CD4-positive, alpha-beta T cell (primary cell): ENCODE measurements at regions not wholly inside any gene's neighbourhood (a gene's known extent, or its start where the extent isn't known, plus 50 kb on each side); places are given as distances from the start of the nearest gene placed in this dataset.

Experiments
- ATAC-seq: fragments of 200-7000 bp; cut with Tn5 transposase; one replicate; pipeline ENCODE4 v1.10.0; 2022; ENCODE audit warnings: mild to moderate bottlenecking; ENCODE audit not compliant: poor library complexity
- CTCF ChIA-PET: fragments of 350-600 bp; sonication (Branson Sonifier 250); formaldehyde crosslinking; loops from one replicate; lab custom pipeline; 2021; ENCODE audit warnings: antibody characterized with exemption, inconsistent platforms; lab: Charles Lee
- POLR2A ChIA-PET: fragments of 350-600 bp; sonication (Branson Sonifier 250); formaldehyde crosslinking; loops from one replicate; lab custom pipeline; 2021; ENCODE audit warnings: antibody characterized with exemption, inconsistent platforms; lab: Charles Lee
- DNase-seq, 14 experiments: peaks; one replicate each; pipeline ENCODE4 v3.0.0-alpha.2; 2013 to 2020; ENCODE audit warnings: mixed read lengths in 2 of 14
- H3K27ac ChIP-seq, 2 donors: one replicate each; pipeline versions ENCODE4 v1.5.1 to v1.7.0; 2013; ENCODE audit warnings: low read length in 2 of 2, low read depth in 1 of 2, mild to moderate bottlenecking in 1 of 2
- H3K27me3 ChIP-seq, 2 experiments: 1 replicate in 1 of 2; 2 replicates in 1 of 2; pipeline versions ENCODE4 v1.6.1 to v1.7.0; 2013; ENCODE audit warnings: low read length in 2 of 2, control low read depth in 1 of 2, mild to moderate bottlenecking in 1 of 2, moderate library complexity in 1 of 2; ENCODE audit not compliant: insufficient read depth in 2 of 2, control insufficient read depth in 1 of 2
- H3K36me3 ChIP-seq: one replicate; pipeline ENCODE4 v1.6.1; 2013; ENCODE audit warnings: low read length, control low read depth; ENCODE audit not compliant: insufficient read depth
- H3K4me1 ChIP-seq: one replicate; pipeline ENCODE4 v1.6.1; 2013; ENCODE audit warnings: low read length, control low read depth; ENCODE audit not compliant: insufficient read depth
- H3K4me3 ChIP-seq: one replicate; pipeline ENCODE4 v1.5.1; 2013; ENCODE audit warnings: mild to moderate bottlenecking, low read length, moderate library complexity
- H3K9me3 ChIP-seq, 2 experiments: 1 replicate in 1 of 2; 2 replicates in 1 of 2; pipeline versions ENCODE4 v1.6.1 to v1.7.0; 2013; ENCODE audit warnings: low read length in 2 of 2, mild to moderate bottlenecking in 2 of 2, control low read depth in 1 of 2, moderate library complexity in 1 of 2; ENCODE audit not compliant: control insufficient read depth in 1 of 2, insufficient read depth in 1 of 2
- H3K27ac Mint-ChIP-seq: one replicate; pipeline ENCODE4 v1.8.0; 2020; ENCODE audit warnings: mixed read lengths
- H3K27me3 Mint-ChIP-seq: one replicate; pipeline ENCODE4 v1.8.0; 2021; ENCODE audit warnings: mixed read lengths
- H3K36me3 Mint-ChIP-seq: one replicate; pipeline ENCODE4 v1.8.0; 2021; ENCODE audit warnings: low read depth, mixed read lengths
- H3K4me1 Mint-ChIP-seq: one replicate; pipeline ENCODE4 v1.8.0; 2021; ENCODE audit warnings: low read depth, mixed read lengths
- H3K4me3 Mint-ChIP-seq: one replicate; pipeline ENCODE4 v1.8.0; 2020; ENCODE audit warnings: mild to moderate bottlenecking, mixed read lengths
- H3K9me3 Mint-ChIP-seq: one replicate; pipeline ENCODE4 v1.8.0; 2020; ENCODE audit warnings: mixed read lengths
- intact Hi-C, 2 experiments: fragments of 100-400 bp; cut with DNase I in 1 of 2; cut with micrococcal nuclease in 1 of 2; formaldehyde crosslinking; loops; one replicate each; pipeline versions ENCODE4 v1.15.1 to v1.9.0; 2023 to 2025; cut with DNase I, micrococcal nuclease
- TF ChIP-seq, protein P1 (sequence below): fragments of 200-600 bp; IDR thresholded peaks from one replicate; pipeline ENCODE4 v1.8.0; 2022; ENCODE audit warnings: antibody characterized with exemption, mild to moderate bottlenecking

DNA sequence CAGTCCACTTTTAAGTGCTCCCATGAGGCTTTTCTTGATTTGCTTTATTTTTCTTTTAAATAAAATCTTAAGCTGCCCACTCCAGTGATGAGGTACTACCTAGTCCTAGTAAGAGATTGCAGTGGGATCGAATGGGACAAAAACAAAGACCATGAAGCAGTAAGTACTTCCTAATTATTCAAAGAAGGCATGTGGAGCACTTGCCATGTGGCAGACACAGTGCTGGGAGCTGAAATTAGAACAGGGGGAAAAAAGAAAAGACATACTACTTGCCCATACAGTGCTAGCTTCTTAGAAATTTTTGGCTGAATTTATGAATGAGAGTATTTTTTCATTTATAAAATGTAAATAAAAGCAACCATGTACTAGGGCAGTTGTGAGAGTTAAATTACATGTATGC, 239.9 kb upstream of the TNC start:
- no peaks in the 10 kb centered on the region for H3K4me1 Mint-ChIP-seq

DNA sequence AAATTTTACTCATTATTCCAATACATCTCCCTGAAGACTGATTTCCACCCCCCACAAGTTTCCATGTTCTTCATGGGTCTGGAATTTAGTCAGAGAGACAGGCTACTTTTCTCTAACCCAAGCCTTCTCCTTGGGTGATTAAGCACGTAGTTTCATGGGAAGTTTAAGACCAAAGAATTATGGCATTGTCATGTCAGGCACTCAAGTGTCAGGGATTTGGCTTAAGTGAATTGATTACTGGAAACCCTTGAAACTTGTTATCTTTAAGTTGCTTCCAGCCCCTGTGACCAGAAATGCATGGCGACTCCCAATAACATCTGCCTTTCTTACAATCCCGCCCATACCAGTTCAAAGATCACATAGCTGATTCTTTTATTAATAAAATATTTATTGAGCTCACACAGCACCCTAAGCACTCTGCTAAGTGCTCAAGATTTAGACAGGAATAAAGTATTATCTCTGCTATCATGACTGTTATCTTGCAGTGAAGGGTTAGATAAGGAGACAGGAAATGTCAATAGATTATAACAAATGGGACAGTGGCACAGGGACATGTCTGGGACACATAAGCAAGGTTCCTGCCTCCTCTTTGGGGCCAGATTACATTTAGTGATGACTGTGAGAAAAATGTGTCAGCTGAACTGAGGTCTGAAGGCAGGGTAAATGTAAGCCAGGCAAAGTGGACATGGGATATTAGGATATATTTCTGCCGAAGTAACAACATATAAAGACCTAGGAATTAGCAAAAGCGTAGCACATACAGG, 241.2 kb upstream of the TNC start:
- CTCF ChIA-PET = no interaction called here
- ATAC-seq (no peak), DNase-seq (no peak)
- Histone ChIP-seq H3K27ac (no peak overlapping the region), H3K4me1 (no peaks in the 10 kb centered on the region), H3K9me3 (no peaks in the 10 kb centered on the region), H3K36me3 (no peaks in the 10 kb centered on the region), H3K4me3 (no peak overlapping the region), H3K27me3 (no peaks in the 10 kb centered on the region)
- Mint-ChIP-seq H3K27me3 (peaks cover 10% of the 10 kb centered on the region), H3K9me3 (no peaks in the 10 kb centered on the region), H3K4me3 (no peak overlapping the region), H3K27ac (no peak overlapping the region), H3K4me1 (no peaks in the 10 kb centered on the region), H3K36me3 (no peaks in the 10 kb centered on the region)
- intact Hi-C loops = no loop called here
- TF ChIP-seq, protein P1, sequence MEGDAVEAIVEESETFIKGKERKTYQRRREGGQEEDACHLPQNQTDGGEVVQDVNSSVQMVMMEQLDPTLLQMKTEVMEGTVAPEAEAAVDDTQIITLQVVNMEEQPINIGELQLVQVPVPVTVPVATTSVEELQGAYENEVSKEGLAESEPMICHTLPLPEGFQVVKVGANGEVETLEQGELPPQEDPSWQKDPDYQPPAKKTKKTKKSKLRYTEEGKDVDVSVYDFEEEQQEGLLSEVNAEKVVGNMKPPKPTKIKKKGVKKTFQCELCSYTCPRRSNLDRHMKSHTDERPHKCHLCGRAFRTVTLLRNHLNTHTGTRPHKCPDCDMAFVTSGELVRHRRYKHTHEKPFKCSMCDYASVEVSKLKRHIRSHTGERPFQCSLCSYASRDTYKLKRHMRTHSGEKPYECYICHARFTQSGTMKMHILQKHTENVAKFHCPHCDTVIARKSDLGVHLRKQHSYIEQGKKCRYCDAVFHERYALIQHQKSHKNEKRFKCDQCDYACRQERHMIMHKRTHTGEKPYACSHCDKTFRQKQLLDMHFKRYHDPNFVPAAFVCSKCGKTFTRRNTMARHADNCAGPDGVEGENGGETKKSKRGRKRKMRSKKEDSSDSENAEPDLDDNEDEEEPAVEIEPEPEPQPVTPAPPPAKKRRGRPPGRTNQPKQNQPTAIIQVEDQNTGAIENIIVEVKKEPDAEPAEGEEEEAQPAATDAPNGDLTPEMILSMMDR = no peak
- POLR2A ChIA-PET = no interaction called here

More for the DNA sequence above, 239.9 kb upstream of the TNC start:
- Histone ChIP-seq H3K9me3 (no peaks in the 10 kb centered on the region), H3K4me3 (no peak overlapping the region), H3K27me3 (no peaks in the 10 kb centered on the region), H3K4me1 (no peaks in the 10 kb centered on the region), H3K36me3 (no peaks in the 10 kb centered on the region), H3K27ac (no peak overlapping the region)
- ATAC-seq (no peak), DNase-seq (no peak)
- CTCF ChIA-PET = no interaction called here
- TF ChIP-seq, protein P1 = no peak
- Mint-ChIP-seq H3K27ac (no peak overlapping the region), H3K4me3 (no peak overlapping the region), H3K27me3 (peaks cover 5% of the 10 kb centered on the region), H3K9me3 (no peaks in the 10 kb centered on the region), H3K36me3 (no peaks in the 10 kb centered on the region)
- POLR2A ChIA-PET = no interaction called here
- intact Hi-C loops = no loop called here

DNA sequence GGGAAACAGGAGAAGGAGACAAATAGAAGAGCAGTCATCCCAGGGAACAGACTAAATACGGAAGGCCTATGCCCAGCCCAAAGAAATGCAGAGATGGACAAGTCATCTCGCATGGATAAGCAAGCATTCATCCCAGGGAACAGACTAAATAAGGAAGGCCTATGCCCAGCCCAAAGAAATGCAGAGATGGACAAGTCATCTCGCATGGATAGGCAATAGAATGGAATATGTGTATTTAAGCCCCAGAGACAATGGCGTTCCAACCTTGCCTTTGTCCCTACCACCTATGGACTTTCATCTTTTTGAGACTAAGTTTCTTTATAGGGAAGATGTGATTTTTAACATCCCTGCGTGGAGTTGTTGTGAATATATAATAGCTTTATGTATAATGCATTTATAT, 242.2 kb upstream of the TNC start:
- no peak for DNase-seq
- Mint-ChIP-seq H3K27ac (no peak overlapping the region), H3K4me3 (no peak overlapping the region), H3K27me3 (peaks cover 10% of the 10 kb centered on the region), H3K36me3 (no peaks in the 10 kb centered on the region), H3K4me1 (no peaks in the 10 kb centered on the region), H3K9me3 (no peaks in the 10 kb centered on the region)
- Histone ChIP-seq H3K36me3 (no peaks in the 10 kb centered on the region), H3K4me3 (no peak overlapping the region), H3K27ac (no peak overlapping the region), H3K4me1 (no peaks in the 10 kb centered on the region), H3K27me3 (no peaks in the 10 kb centered on the region), H3K9me3 (no peaks in the 10 kb centered on the region)
- intact Hi-C loops = no loop called here
- ChIA-PET POLR2A (no interaction called here), CTCF (no interaction called here)
- ATAC-seq = no peak
- TF ChIP-seq, protein P1 = no peak
